DND-41 (cell line): ENCODE measurements at regions not wholly inside any gene's neighbourhood (a gene's known extent, or its start where the extent isn't known, plus 50 kb on each side); places are given as distances from the start of the nearest gene placed in this dataset.

Source experiments
- EZH2 ChIP-seq: IDR thresholded peaks from 3 replicates; pipeline ENCODE4 v1.6.1; 2012; ENCODE audit warnings: borderline replicate concordance, low read depth, mild to moderate bottlenecking, moderate library complexity, low read length, inconsistent platforms; ENCODE audit not compliant: severe bottlenecking
- TF ChIP-seq, protein P1 (sequence below): IDR thresholded peaks from 2 replicates; pipeline ENCODE4 v1.5.1; 2012; ENCODE audit warnings: borderline replicate concordance, low read length, moderate library complexity, mild to moderate bottlenecking; ENCODE audit not compliant: poor library complexity, severe bottlenecking; ENCODE audit errors: extremely low read depth

- TF ChIP-seq, protein P1, sequence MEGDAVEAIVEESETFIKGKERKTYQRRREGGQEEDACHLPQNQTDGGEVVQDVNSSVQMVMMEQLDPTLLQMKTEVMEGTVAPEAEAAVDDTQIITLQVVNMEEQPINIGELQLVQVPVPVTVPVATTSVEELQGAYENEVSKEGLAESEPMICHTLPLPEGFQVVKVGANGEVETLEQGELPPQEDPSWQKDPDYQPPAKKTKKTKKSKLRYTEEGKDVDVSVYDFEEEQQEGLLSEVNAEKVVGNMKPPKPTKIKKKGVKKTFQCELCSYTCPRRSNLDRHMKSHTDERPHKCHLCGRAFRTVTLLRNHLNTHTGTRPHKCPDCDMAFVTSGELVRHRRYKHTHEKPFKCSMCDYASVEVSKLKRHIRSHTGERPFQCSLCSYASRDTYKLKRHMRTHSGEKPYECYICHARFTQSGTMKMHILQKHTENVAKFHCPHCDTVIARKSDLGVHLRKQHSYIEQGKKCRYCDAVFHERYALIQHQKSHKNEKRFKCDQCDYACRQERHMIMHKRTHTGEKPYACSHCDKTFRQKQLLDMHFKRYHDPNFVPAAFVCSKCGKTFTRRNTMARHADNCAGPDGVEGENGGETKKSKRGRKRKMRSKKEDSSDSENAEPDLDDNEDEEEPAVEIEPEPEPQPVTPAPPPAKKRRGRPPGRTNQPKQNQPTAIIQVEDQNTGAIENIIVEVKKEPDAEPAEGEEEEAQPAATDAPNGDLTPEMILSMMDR, result no peak
- no peak for TF ChIP-seq EZH2
Measured at GRCh38 chr12:67740711-67741110, 92.2 kb downstream of the DYRK2 start.
